GM12875 (cell line): ENCODE measurements at regions not wholly inside any gene's neighbourhood (a gene's known extent, or its start where the extent isn't known, plus 50 kb on each side); places are given as distances from the start of the nearest gene placed in this dataset.
"Not testable (repeated sequence)": the region's sequence is repeated elsewhere in the genome, so short reads cannot be mapped to it uniquely, and the experiment has no call there.

ENCODE experiments used
- H3K4me3 ChIP-seq: one replicate; pipeline ENCODE4 v1.5.1; 2011; ENCODE audit warnings: low read depth, low read length, control low read depth
- CTCF ChIP-seq: IDR thresholded peaks from 2 replicates; pipeline ENCODE4 v1.5.1; 2011; ENCODE audit warnings: low read depth, mild to moderate bottlenecking, control low read depth, inconsistent platforms, low read length, moderate library complexity, borderline replicate concordance; ENCODE audit not compliant: insufficient read depth

- no peak overlapping the region for H3K4me3 ChIP-seq
- no peak for TF ChIP-seq CTCF
Measured at GRCh38 chr13:82062772-82063171, 1721.8 kb upstream of the SPRY2 start.

GRCh38 chr13:82058364-82058763 is 1717.4 kb upstream of the SPRY2 start:
- TF ChIP-seq CTCF, result no peak
- no peak overlapping the region for H3K4me3 ChIP-seq

- not testable (repeated sequence) for H3K4me3 ChIP-seq
Measured at GRCh38 chr13:82045316-82045715, 1704.4 kb upstream of the SPRY2 start.

- no peak for TF ChIP-seq CTCF
- no peak overlapping the region for H3K4me3 ChIP-seq
Measured at GRCh38 chr13:82036602-82037001, 1695.7 kb upstream of the SPRY2 start.

GRCh38 chr13:82011355-82011754 is 1670.4 kb upstream of the SPRY2 start:
- no peak overlapping the region for H3K4me3 ChIP-seq
- no peak for TF ChIP-seq CTCF

- no peak overlapping the region for H3K4me3 ChIP-seq
- TF ChIP-seq CTCF, result no peak
Measured at GRCh38 chr13:82010780-82011179, 1669.9 kb upstream of the SPRY2 start.

- TF ChIP-seq CTCF, result no peak
- no peak overlapping the region for H3K4me3 ChIP-seq
Measured at GRCh38 chr13:82002710-82003109, 1661.8 kb upstream of the SPRY2 start.

GRCh38 chr13:81995316-81995715 is 1654.4 kb upstream of the SPRY2 start:
- TF ChIP-seq CTCF, result no peak
- no peak overlapping the region for H3K4me3 ChIP-seq
